ENCODE measurements at regions not wholly inside any gene's neighbourhood (a gene's known extent, or its start where the extent isn't known, plus 50 kb on each side); places are given as distances from the start of the nearest gene placed in this dataset.

DNA sequence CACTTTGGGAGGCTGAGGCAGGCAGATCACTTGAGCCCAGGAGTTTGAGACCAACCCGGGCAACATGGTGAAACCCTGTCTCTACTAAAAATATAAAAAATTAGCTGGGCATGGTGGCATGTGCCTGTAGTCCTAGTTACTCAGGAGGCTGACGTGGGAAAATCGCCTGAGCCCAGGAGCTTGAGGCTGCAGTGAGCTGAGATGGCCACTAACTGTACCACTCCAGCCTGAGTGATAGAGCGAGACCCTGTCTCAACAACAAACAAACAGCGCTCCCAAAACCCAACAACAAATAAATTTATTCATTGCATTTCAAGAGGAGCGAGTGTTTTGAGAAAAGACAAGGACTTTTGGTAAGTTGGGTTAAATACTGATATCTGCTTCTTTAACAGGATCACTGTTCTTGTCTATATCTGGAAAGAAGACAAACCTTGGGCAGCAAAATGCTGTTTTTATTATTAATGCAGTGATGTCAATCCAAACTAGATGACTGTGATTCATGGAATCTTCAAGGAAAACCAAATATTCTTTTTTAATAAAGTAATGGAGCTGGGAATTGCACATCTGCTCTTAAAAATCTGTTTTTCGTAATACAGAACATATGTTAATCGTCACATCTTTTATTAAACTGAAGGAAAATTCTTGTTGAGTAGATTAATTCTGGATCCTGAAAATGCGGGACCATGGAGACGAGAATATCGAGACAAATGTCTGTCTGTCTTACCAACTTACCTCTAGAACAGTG lies 90.8 kb upstream of the LIMCH1 start:
- TF ChIP-seq, protein P1, sequence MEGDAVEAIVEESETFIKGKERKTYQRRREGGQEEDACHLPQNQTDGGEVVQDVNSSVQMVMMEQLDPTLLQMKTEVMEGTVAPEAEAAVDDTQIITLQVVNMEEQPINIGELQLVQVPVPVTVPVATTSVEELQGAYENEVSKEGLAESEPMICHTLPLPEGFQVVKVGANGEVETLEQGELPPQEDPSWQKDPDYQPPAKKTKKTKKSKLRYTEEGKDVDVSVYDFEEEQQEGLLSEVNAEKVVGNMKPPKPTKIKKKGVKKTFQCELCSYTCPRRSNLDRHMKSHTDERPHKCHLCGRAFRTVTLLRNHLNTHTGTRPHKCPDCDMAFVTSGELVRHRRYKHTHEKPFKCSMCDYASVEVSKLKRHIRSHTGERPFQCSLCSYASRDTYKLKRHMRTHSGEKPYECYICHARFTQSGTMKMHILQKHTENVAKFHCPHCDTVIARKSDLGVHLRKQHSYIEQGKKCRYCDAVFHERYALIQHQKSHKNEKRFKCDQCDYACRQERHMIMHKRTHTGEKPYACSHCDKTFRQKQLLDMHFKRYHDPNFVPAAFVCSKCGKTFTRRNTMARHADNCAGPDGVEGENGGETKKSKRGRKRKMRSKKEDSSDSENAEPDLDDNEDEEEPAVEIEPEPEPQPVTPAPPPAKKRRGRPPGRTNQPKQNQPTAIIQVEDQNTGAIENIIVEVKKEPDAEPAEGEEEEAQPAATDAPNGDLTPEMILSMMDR (IDR thresholded peaks at IDR 0.05): no peak
- TF ChIP-seq POLR2AphosphoS5 (IDR thresholded peaks at IDR 0.05) (no peak), POLR2A (IDR thresholded peaks at IDR 0.05) (no peak)

All from prostate gland (tissue), 2 donors.